Endothelial cell (in vitro differentiated cells): ENCODE measurements at regions not wholly inside any gene's neighbourhood (a gene's known extent, or its start where the extent isn't known, plus 50 kb on each side); places are given as distances from the start of the nearest gene placed in this dataset.

Experiments
- DNase-seq: peaks from one replicate; pipeline ENCODE4 v3.0.0; 2021; ENCODE audit warnings: low spot score
- H3K27ac Mint-ChIP-seq: one replicate; pipeline ENCODE4 v1.8.0; 2021; ENCODE audit warnings: mixed read lengths, inconsistent platforms; ENCODE audit not compliant: unreplicated experiment
- H3K27me3 Mint-ChIP-seq: one replicate; pipeline ENCODE4 v1.8.0; 2021; ENCODE audit warnings: mild to moderate bottlenecking, moderate library complexity, mixed read lengths, inconsistent platforms; ENCODE audit not compliant: unreplicated experiment
- H3K36me3 Mint-ChIP-seq: one replicate; pipeline ENCODE4 v1.8.0; 2021; ENCODE audit warnings: mild to moderate bottlenecking, low read depth, mixed read lengths, inconsistent platforms; ENCODE audit not compliant: unreplicated experiment
- H3K4me1 Mint-ChIP-seq: one replicate; pipeline ENCODE4 v1.8.0; 2021; ENCODE audit warnings: mild to moderate bottlenecking, mixed read lengths, inconsistent platforms; ENCODE audit not compliant: unreplicated experiment
- H3K4me3 Mint-ChIP-seq: one replicate; pipeline ENCODE4 v1.8.0; 2021; ENCODE audit warnings: mild to moderate bottlenecking, mixed read lengths, inconsistent platforms; ENCODE audit not compliant: unreplicated experiment
- H3K9me3 Mint-ChIP-seq: one replicate; pipeline ENCODE4 v1.8.0; 2021; ENCODE audit warnings: mixed read lengths, inconsistent platforms; ENCODE audit not compliant: unreplicated experiment
- TF ChIP-seq, protein P1 (sequence below): fragments of 200-600 bp; sonication (generic); IDR thresholded peaks from one replicate; pipeline ENCODE4 v1.5.0; 2021; ENCODE audit warnings: antibody characterized with exemption; ENCODE audit not compliant: unreplicated experiment

DNA sequence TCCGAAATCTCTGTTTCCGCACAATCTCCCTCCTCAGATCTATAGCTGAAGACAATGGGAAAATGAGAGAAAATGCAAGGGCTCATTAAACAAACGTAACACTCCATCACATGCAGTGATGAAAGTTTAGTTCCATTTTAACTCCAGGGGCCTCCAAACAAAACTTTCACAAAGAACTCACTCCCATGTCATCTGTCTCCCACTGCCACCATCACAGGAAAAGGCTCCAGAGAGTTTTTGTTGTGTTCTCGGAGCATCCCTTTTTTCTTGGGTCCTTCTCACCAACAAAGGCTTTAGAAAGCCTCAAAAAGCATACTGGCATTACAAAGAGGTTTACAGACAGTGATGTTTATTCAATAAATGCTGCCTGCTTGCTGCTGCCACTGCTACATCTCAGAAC lies 339.6 kb downstream of the TPBG start:
- Mint-ChIP-seq H3K36me3 (no peaks in the 10 kb centered on the region), H3K4me3 (no peak overlapping the region), H3K27me3 (peaks cover 2% of the 10 kb centered on the region), H3K4me1 (no peaks in the 10 kb centered on the region), H3K27ac (no peak overlapping the region), H3K9me3 (peaks cover 7% of the 10 kb centered on the region)
- TF ChIP-seq, protein P1, sequence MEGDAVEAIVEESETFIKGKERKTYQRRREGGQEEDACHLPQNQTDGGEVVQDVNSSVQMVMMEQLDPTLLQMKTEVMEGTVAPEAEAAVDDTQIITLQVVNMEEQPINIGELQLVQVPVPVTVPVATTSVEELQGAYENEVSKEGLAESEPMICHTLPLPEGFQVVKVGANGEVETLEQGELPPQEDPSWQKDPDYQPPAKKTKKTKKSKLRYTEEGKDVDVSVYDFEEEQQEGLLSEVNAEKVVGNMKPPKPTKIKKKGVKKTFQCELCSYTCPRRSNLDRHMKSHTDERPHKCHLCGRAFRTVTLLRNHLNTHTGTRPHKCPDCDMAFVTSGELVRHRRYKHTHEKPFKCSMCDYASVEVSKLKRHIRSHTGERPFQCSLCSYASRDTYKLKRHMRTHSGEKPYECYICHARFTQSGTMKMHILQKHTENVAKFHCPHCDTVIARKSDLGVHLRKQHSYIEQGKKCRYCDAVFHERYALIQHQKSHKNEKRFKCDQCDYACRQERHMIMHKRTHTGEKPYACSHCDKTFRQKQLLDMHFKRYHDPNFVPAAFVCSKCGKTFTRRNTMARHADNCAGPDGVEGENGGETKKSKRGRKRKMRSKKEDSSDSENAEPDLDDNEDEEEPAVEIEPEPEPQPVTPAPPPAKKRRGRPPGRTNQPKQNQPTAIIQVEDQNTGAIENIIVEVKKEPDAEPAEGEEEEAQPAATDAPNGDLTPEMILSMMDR = no peak
- no peak for DNase-seq

DNA sequence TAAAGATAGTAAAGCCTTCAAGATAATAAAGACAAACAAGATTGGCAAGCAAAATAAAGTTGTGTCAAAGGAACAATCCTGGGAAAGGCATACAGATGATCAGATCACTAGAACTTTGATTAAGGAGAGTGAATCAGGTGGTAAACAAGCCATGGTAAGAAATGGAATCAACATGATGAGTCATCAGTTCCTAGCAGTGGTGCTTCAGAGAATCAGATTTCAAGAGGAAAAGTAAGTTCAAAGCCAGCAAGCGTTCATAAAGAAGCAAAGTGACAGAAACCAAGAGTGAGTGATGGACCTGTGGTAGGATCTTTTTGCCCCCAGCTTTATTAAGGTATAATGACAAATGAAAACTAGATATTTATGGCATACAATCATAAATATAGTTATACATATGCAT lies 340.4 kb downstream of the TPBG start:
- Mint-ChIP-seq H3K27me3 (peaks cover 2% of the 10 kb centered on the region), H3K4me3 (no peak overlapping the region), H3K27ac (no peak overlapping the region), H3K9me3 (peaks cover 7% of the 10 kb centered on the region), H3K36me3 (no peaks in the 10 kb centered on the region), H3K4me1 (no peaks in the 10 kb centered on the region)
- no peak for DNase-seq
- TF ChIP-seq, protein P1 = no peak

DNA sequence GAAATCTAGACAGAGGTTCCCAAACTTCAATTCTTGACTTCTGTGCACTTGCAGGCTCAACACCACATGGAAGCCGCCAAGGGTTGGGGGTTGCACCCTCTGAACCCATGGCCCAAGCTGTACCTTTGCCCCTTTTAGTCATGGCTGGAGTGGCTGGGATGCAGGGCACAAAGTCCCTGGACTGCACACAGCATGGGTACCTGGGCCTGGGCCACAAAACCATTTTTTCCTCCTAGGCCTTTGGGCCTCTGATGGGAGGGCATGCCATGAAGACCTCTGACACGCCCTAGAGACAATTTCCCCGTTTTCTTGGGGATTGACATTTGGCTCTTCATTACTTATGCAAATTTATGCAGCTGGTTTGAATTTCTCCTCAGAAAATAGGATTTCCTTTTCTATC lies 342.0 kb downstream of the TPBG start:
- no peak for DNase-seq
- Mint-ChIP-seq H3K4me1 (no peaks in the 10 kb centered on the region), H3K4me3 (no peak overlapping the region), H3K27ac (no peak overlapping the region), H3K36me3 (no peaks in the 10 kb centered on the region), H3K9me3 (peaks cover 7% of the 10 kb centered on the region), H3K27me3 (peaks cover 2% of the 10 kb centered on the region)
- TF ChIP-seq, protein P1 = no peak

DNA sequence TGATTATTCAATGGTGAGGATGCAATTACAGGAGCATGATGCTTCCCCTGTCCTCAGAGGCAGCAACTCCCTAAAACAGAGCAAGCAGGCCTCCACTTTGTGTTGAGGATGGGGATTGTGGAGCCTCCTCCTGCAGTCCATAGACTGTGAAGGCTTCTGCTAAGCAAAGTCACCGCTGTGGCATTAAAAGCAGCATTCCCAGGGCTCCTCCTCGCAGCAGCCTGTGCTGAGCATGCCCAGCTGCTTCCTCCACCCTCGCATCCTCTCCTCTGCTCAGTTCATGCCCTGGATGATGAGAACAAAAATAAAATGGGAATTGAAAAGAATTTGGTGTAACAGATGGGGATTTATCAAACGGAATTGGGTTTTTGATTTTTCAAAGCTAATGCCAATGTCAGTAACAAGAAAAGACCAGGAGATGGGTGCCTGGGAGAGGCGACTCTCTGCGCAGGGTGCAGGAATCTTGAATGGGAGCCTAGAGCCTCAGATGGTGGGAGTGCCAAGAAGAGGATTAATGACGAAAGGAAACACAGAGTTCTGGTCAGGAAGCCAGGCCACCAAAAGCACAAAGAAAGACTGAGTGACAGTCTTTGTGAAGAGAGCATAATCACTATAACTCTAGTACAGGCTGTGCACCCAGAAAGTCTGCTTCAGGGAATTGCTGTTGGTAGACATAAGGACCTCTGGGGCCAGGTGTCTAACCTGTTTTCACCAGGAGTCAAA lies 347.6 kb downstream of the TPBG start:
- H3K4me3 Mint-ChIP-seq = no peak overlapping the region
- no peak for DNase-seq
- H3K27me3 Mint-ChIP-seq = peaks cover 2% of the 10 kb centered on the region
- H3K27ac Mint-ChIP-seq = no peak overlapping the region
- TF ChIP-seq, protein P1 = no peak
- H3K4me1 Mint-ChIP-seq = peaks cover 9% of the 10 kb centered on the region
- H3K9me3 Mint-ChIP-seq = peaks cover 8% of the 10 kb centered on the region
- peaks cover 12% of the 10 kb centered on the region for H3K36me3 Mint-ChIP-seq

DNA sequence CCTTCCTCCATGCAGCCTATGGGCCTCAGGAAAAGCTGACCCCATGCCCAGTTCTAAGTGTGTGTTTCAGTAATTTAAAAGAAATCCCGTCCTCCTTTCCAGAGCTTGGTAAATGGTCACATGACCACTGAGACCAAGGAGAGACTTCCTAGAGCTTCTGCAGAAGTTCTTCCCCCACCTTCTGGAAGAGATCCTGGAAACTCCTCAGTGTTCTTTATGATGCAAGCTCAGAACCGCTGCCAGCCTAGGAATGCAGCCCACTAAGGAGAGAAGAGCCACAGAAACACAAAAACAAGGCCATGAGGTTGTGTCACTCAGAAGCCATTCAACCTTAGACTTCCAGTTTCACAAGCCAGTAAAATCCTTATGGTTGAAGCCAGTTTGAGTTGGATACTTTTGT lies 348.4 kb downstream of the TPBG start:
- peaks cover 8% of the 10 kb centered on the region for H3K9me3 Mint-ChIP-seq
- no peak overlapping the region for H3K4me3 Mint-ChIP-seq
- peaks cover under 1% of the 10 kb centered on the region for H3K27me3 Mint-ChIP-seq
- peaks cover 9% of the 10 kb centered on the region for H3K4me1 Mint-ChIP-seq
- no peak overlapping the region for H3K27ac Mint-ChIP-seq
- TF ChIP-seq, protein P1 = no peak
- DNase-seq = no peak
- peaks cover 12% of the 10 kb centered on the region for H3K36me3 Mint-ChIP-seq
